ACC112 (cell line): ENCODE measurements at regions not wholly inside any gene's neighbourhood (a gene's known extent, or its start where the extent isn't known, plus 50 kb on each side); places are given as distances from the start of the nearest gene placed in this dataset.

Experiments
- H2AFZ ChIP-seq: fragments of 200-600 bp; sonication (generic); one replicate; pipeline ENCODE4 v1.6.0; 2017; ENCODE audit warnings: antibody characterized with exemption, low read length; ENCODE audit not compliant: unreplicated experiment
- H3K27ac ChIP-seq: fragments of 200-600 bp; sonication (generic); 2 replicates; pipeline ENCODE4 v1.5.1; 2014; ENCODE audit warnings: low read depth, mild to moderate bottlenecking, antibody characterized with exemption, low read length, moderate library complexity
- H3K27me3 ChIP-seq: fragments of 200-600 bp; sonication (generic); 2 replicates; pipeline ENCODE4 v1.6.1; 2014; ENCODE audit warnings: mild to moderate bottlenecking, antibody characterized with exemption, low read length, moderate library complexity, mixed read lengths; ENCODE audit not compliant: insufficient read depth
- H3K36me3 ChIP-seq: fragments of 200-600 bp; sonication (generic); 2 replicates; pipeline ENCODE4 v1.6.1; 2016; ENCODE audit warnings: mild to moderate bottlenecking, antibody characterized with exemption, low read length, moderate library complexity, mixed read lengths; ENCODE audit not compliant: insufficient read depth
- H3K4me1 ChIP-seq: fragments of 200-600 bp; sonication (generic); one replicate; pipeline ENCODE4 v1.6.1; 2016; ENCODE audit warnings: low read length, mixed read lengths; ENCODE audit not compliant: insufficient read depth, unreplicated experiment, control insufficient read depth
- H3K4me3 ChIP-seq: fragments of 200-600 bp; sonication (generic); 2 replicates; pipeline ENCODE4 v1.5.1; 2014; ENCODE audit warnings: mild to moderate bottlenecking, low read depth, low read length
- H3K79me2 ChIP-seq: fragments of 200-600 bp; sonication (generic); one replicate; pipeline ENCODE4 v1.6.0; 2016; ENCODE audit warnings: low read length; ENCODE audit not compliant: control insufficient read depth, unreplicated experiment, insufficient read depth

- Histone ChIP-seq H3K36me3 (no peaks in the 10 kb centered on the region), H3K79me2 (no peaks in the 10 kb centered on the region), H3K4me1 (peaks cover 6% of the 10 kb centered on the region), H3K4me3 (no peak overlapping the region), H3K27ac (no peak overlapping the region), H2AFZ (no peak overlapping the region), H3K27me3 (no peaks in the 10 kb centered on the region)
These were observed 316.5 kb upstream of the PROK2 start for GRCh38 chr3:72101494-72101893.

- Histone ChIP-seq H3K4me3 (peak overlapping the region; percentile 77), H3K4me1 (peaks cover 6% of the 10 kb centered on the region), H2AFZ (peak overlapping the region; percentile 97), H3K27ac (peak overlapping the region; percentile 57; the same call in 1 of the 2 replicates), H3K36me3 (no peaks in the 10 kb centered on the region), H3K27me3 (no peaks in the 10 kb centered on the region), H3K79me2 (no peaks in the 10 kb centered on the region)
These were observed 315.7 kb upstream of the PROK2 start for GRCh38 chr3:72100601-72101187.

- Histone ChIP-seq H3K27ac (peak overlapping the region; percentile 57; the same call in 1 of the 2 replicates), H2AFZ (peak overlapping the region; percentile 97), H3K4me3 (peak overlapping the region; percentile 77), H3K36me3 (no peaks in the 10 kb centered on the region), H3K4me1 (peaks cover 6% of the 10 kb centered on the region), H3K27me3 (no peaks in the 10 kb centered on the region), H3K79me2 (no peaks in the 10 kb centered on the region)
These were observed 315.1 kb upstream of the PROK2 start for GRCh38 chr3:72100080-72100511.

GRCh38 chr3:72099326-72100079 is 314.6 kb upstream of the PROK2 start:
- no peak overlapping the region for H3K4me3 ChIP-seq
- H3K27ac ChIP-seq = no peak overlapping the region
- H3K27me3 ChIP-seq = no peaks in the 10 kb centered on the region
- H3K36me3 ChIP-seq = no peaks in the 10 kb centered on the region
- H3K4me1 ChIP-seq = peaks cover 6% of the 10 kb centered on the region
- H3K79me2 ChIP-seq = no peaks in the 10 kb centered on the region
- no peak overlapping the region for H2AFZ ChIP-seq

GRCh38 chr3:72097053-72097452 is 312.1 kb upstream of the PROK2 start:
- peaks cover 6% of the 10 kb centered on the region for H3K4me1 ChIP-seq
- H3K4me3 ChIP-seq = no peak overlapping the region
- no peak overlapping the region for H2AFZ ChIP-seq
- no peaks in the 10 kb centered on the region for H3K36me3 ChIP-seq
- no peak overlapping the region for H3K27ac ChIP-seq
- no peaks in the 10 kb centered on the region for H3K79me2 ChIP-seq
- H3K27me3 ChIP-seq = no peaks in the 10 kb centered on the region

GRCh38 chr3:72095521-72095920 is 310.6 kb upstream of the PROK2 start:
- H3K27me3 ChIP-seq = no peaks in the 10 kb centered on the region
- H2AFZ ChIP-seq = no peak overlapping the region
- no peaks in the 10 kb centered on the region for H3K36me3 ChIP-seq
- H3K27ac ChIP-seq = no peak overlapping the region
- no peak overlapping the region for H3K4me3 ChIP-seq
- H3K4me1 ChIP-seq = no peaks in the 10 kb centered on the region
- H3K79me2 ChIP-seq = no peaks in the 10 kb centered on the region

- H3K4me3 ChIP-seq = no peak overlapping the region
- no peak overlapping the region for H3K27ac ChIP-seq
- no peaks in the 10 kb centered on the region for H3K36me3 ChIP-seq
- H3K27me3 ChIP-seq = no peaks in the 10 kb centered on the region
- no peaks in the 10 kb centered on the region for H3K79me2 ChIP-seq
- H2AFZ ChIP-seq = no peak overlapping the region
- H3K4me1 ChIP-seq = no peaks in the 10 kb centered on the region
These were observed 309.0 kb upstream of the PROK2 start for GRCh38 chr3:72093992-72094334.

GRCh38 chr3:72093270-72093991 is 308.5 kb upstream of the PROK2 start:
- no peaks in the 10 kb centered on the region for H3K36me3 ChIP-seq
- no peaks in the 10 kb centered on the region for H3K4me1 ChIP-seq
- no peak overlapping the region for H2AFZ ChIP-seq
- no peaks in the 10 kb centered on the region for H3K27me3 ChIP-seq
- H3K79me2 ChIP-seq = no peaks in the 10 kb centered on the region
- H3K27ac ChIP-seq = no peak overlapping the region
- no peak overlapping the region for H3K4me3 ChIP-seq

- no peak overlapping the region for H3K4me3 ChIP-seq
- H2AFZ ChIP-seq = no peak overlapping the region
- no peaks in the 10 kb centered on the region for H3K4me1 ChIP-seq
- no peaks in the 10 kb centered on the region for H3K27me3 ChIP-seq
- H3K27ac ChIP-seq = no peak overlapping the region
- H3K36me3 ChIP-seq = no peaks in the 10 kb centered on the region
- H3K79me2 ChIP-seq = no peaks in the 10 kb centered on the region
These were observed 307.8 kb upstream of the PROK2 start for GRCh38 chr3:72092778-72093177.

- Histone ChIP-seq H3K4me1 (no peaks in the 10 kb centered on the region), H3K79me2 (no peaks in the 10 kb centered on the region), H3K4me3 (no peak overlapping the region), H3K27ac (no peak overlapping the region), H3K36me3 (no peaks in the 10 kb centered on the region), H2AFZ (no peak overlapping the region), H3K27me3 (0 out of 2 replicates have a peak, but pooled peaks cover 2% of the 10 kb centered on the region)
These were observed 303.6 kb upstream of the PROK2 start for GRCh38 chr3:72088486-72089025.
